HG03066 (cell line): ENCODE measurements at regions not wholly inside any gene's neighbourhood (a gene's known extent, or its start where the extent isn't known, plus 50 kb on each side); places are given as distances from the start of the nearest gene placed in this dataset.
A peak's percentile ranks its signal among the peaks of the same experiment; 100 is the strongest.

Experiments
- ATAC-seq: cut with Tn5 transposase; IDR thresholded peaks from one replicate; pipeline ENCODE4 v1.9.1; 2021; ENCODE audit warnings: low read depth; ENCODE audit not compliant: unreplicated experiment

- ATAC-seq: no peak
Measured at GRCh38 chr15:70509731-70510143, 253.6 kb downstream of the UACA start.

- no peak for ATAC-seq
Measured at GRCh38 chr15:70509282-70509662, 254.1 kb downstream of the UACA start.

GRCh38 chr15:70508561-70509281 lies 254.6 kb downstream of the UACA start:
- ATAC-seq: no peak

- no peak for ATAC-seq
Measured at GRCh38 chr15:70507772-70508371, 255.5 kb downstream of the UACA start.

- ATAC-seq: no peak
Measured at GRCh38 chr15:70505936-70506912, 257.1 kb downstream of the UACA start.

- ATAC-seq: no peak
Measured at GRCh38 chr15:70505411-70505919, 257.9 kb downstream of the UACA start.

- no peak for ATAC-seq
Measured at GRCh38 chr15:70504988-70505387, 258.4 kb downstream of the UACA start.

GRCh38 chr15:70504299-70504951 lies 258.9 kb downstream of the UACA start:
- peak; percentile 55 for ATAC-seq

GRCh38 chr15:70503798-70504298 lies 259.5 kb downstream of the UACA start:
- no peak for ATAC-seq

GRCh38 chr15:70503073-70503745 lies 260.1 kb downstream of the UACA start:
- ATAC-seq: no peak

- no peak for ATAC-seq
Measured at GRCh38 chr15:70502529-70502928, 260.8 kb downstream of the UACA start.

- ATAC-seq: no peak
Measured at GRCh38 chr15:70501849-70502248, 261.5 kb downstream of the UACA start.

- ATAC-seq: no peak
Measured at GRCh38 chr15:70501121-70501727, 262.1 kb downstream of the UACA start.

GRCh38 chr15:70499791-70500190 lies 263.6 kb downstream of the UACA start:
- ATAC-seq: no peak

GRCh38 chr15:70498096-70498626 lies 265.2 kb downstream of the UACA start:
- no peak for ATAC-seq

- no peak for ATAC-seq
Measured at GRCh38 chr15:70497661-70498060, 265.7 kb downstream of the UACA start.

GRCh38 chr15:70495991-70496599 lies 267.3 kb downstream of the UACA start:
- no peak for ATAC-seq

GRCh38 chr15:70494852-70495571 lies 268.3 kb downstream of the UACA start:
- no peak for ATAC-seq
